Transverse colon (tissue), 4 donors: ENCODE measurements at regions not wholly inside any gene's neighbourhood (a gene's known extent, or its start where the extent isn't known, plus 50 kb on each side); places are given as distances from the start of the nearest gene placed in this dataset.

Experiments
- CTCF ChIP-seq, 5 experiments: fragments of 200-600 bp in 3 of 5; fragments of 450-650 bp in 2 of 5; sonication (generic) in 3 of 5; IDR thresholded peaks; 1 replicate in 2 of 5; 2 replicates in 3 of 5; pipeline ENCODE4 v1.5.1; 2016 to 2017; ENCODE audit warnings: antibody characterized with exemption in 5 of 5, inconsistent platforms in 3 of 5, mild to moderate bottlenecking in 2 of 5, moderate library complexity in 1 of 5
- EP300 ChIP-seq: sonication (generic); formaldehyde crosslinking; IDR thresholded peaks from one replicate; pipeline ENCODE4 v1.6.1; 2017; ENCODE audit warnings: antibody characterized with exemption, low read depth
- POLR2AphosphoS5 ChIP-seq, 3 donors: sonication (generic); formaldehyde crosslinking; IDR thresholded peaks; one replicate each; pipeline ENCODE4 v1.6.1; 2016; ENCODE audit warnings: antibody characterized with exemption in 3 of 3

- TF ChIP-seq CTCF (IDR thresholded peaks at IDR 0.05) (no peak), EP300 (no peak), POLR2AphosphoS5 (IDR thresholded peaks at IDR 0.05) (no peak)
Measured at GRCh38 chr1:214826619-214827018, 223.6 kb downstream of the CENPF start.
